ENCODE measurements at regions not wholly inside any gene's neighbourhood (a gene's known extent, or its start where the extent isn't known, plus 50 kb on each side); places are given as distances from the start of the nearest gene placed in this dataset.

- DNase-seq (ENCODE audit: low spot score) = no peak
These were observed 162.1 kb downstream of the MN1 start for GRCh38 chr22:27639248-27640086.

- DNase-seq (ENCODE audit: low spot score) = no peak
These were observed 160.3 kb downstream of the MN1 start for GRCh38 chr22:27641049-27641795.

GRCh38 chr22:27642104-27642800 is 159.3 kb downstream of the MN1 start:
- no peak for DNase-seq (ENCODE audit: low spot score)

- no peak for DNase-seq (ENCODE audit: low spot score)
These were observed 157.6 kb downstream of the MN1 start for GRCh38 chr22:27643907-27644306.

GRCh38 chr22:27644566-27644965 is 157.0 kb downstream of the MN1 start:
- no peak for DNase-seq (ENCODE audit: low spot score)

GRCh38 chr22:27647540-27647939 is 154.0 kb downstream of the MN1 start:
- DNase-seq (ENCODE audit: low spot score) = no peak

- DNase-seq (ENCODE audit: low spot score) = no peak
These were observed 153.5 kb downstream of the MN1 start for GRCh38 chr22:27648074-27648473.

GRCh38 chr22:27648853-27649252 is 152.7 kb downstream of the MN1 start:
- no peak for DNase-seq (ENCODE audit: low spot score)

GRCh38 chr22:27650572-27650971 is 151.0 kb downstream of the MN1 start:
- no peak for DNase-seq (ENCODE audit: low spot score)

- no peak for DNase-seq (ENCODE audit: low spot score)
These were observed 150.6 kb downstream of the MN1 start for GRCh38 chr22:27650985-27651384.

- no peak for DNase-seq (ENCODE audit: low spot score)
These were observed 150.1 kb downstream of the MN1 start for GRCh38 chr22:27651486-27651885.

- DNase-seq (ENCODE audit: low spot score) = no peak
These were observed 146.8 kb downstream of the MN1 start for GRCh38 chr22:27654546-27655445.

- no peak for DNase-seq (ENCODE audit: low spot score)
These were observed 145.9 kb downstream of the MN1 start for GRCh38 chr22:27655582-27656185.

- no peak for DNase-seq (ENCODE audit: low spot score)
These were observed 144.6 kb downstream of the MN1 start for GRCh38 chr22:27656970-27657369.

- no peak for DNase-seq (ENCODE audit: low spot score)
These were observed 141.2 kb downstream of the MN1 start for GRCh38 chr22:27660306-27660705.

GRCh38 chr22:27662359-27663301 is 138.9 kb downstream of the MN1 start:
- DNase-seq (ENCODE audit: low spot score) = no peak

GRCh38 chr22:27663812-27664211 is 137.7 kb downstream of the MN1 start:
- DNase-seq (ENCODE audit: low spot score) = no peak

GRCh38 chr22:27666272-27666997 is 135.1 kb downstream of the MN1 start:
- DNase-seq (ENCODE audit: low spot score) = no peak

- DNase-seq (ENCODE audit: low spot score) = no peak
These were observed 134.3 kb downstream of the MN1 start for GRCh38 chr22:27667121-27667843.

Data from activated CD4-positive, alpha-beta T cell treated with anti-CD3 and anti-CD28 coated beads, Interleukin-2, Interleukin-4, amounts not matched to agents 100 ng/mL and 50 ng/mL, durations not matched to agents 16 hours and 8 hours (primary cell).